GM12892 (cell line): ENCODE measurements at regions not wholly inside any gene's neighbourhood (a gene's known extent, or its start where the extent isn't known, plus 50 kb on each side); places are given as distances from the start of the nearest gene placed in this dataset.

Experiments used
- POLR2A ChIP-seq: IDR thresholded peaks from 2 replicates; pipeline ENCODE4 v1.6.1; 2011; ENCODE audit warnings: low read depth, low read length, control low read depth
- POLR2AphosphoS5 ChIP-seq: IDR thresholded peaks from 2 replicates; pipeline ENCODE4 v1.6.1; 2011; ENCODE audit warnings: low read depth, low read length, control low read depth
- TAF1 ChIP-seq: IDR thresholded peaks from 2 replicates; pipeline ENCODE4 v1.6.1; 2011; ENCODE audit warnings: low read depth, mild to moderate bottlenecking, control low read depth, low read length, borderline replicate concordance

- TF ChIP-seq POLR2A (no peak), TAF1 (no peak), POLR2AphosphoS5 (no peak)
Observed at GRCh38 chr2:175633227-175633626, 368.8 kb downstream of the LNPK start.
